SK-N-SH (cell line): ENCODE measurements at regions not wholly inside any gene's neighbourhood (a gene's known extent, or its start where the extent isn't known, plus 50 kb on each side); places are given as distances from the start of the nearest gene placed in this dataset.

ENCODE experiments used
- EZH2phosphoT487 ChIP-seq: fragments of 200-600 bp; sonication (generic); IDR thresholded peaks from 2 replicates; pipeline ENCODE4 v1.6.1; 2017; ENCODE audit warnings: low read depth, mixed run types, mild to moderate bottlenecking, antibody characterized with exemption, moderate library complexity, borderline replicate concordance
- FOXJ3 ChIP-seq: sonication (generic); formaldehyde crosslinking; IDR thresholded peaks from 2 replicates; pipeline ENCODE4 v1.5.1; 2020; ENCODE audit warnings: mild to moderate bottlenecking, missing genetic modification reagents
- JUND ChIP-seq: IDR thresholded peaks from 2 replicates; pipeline ENCODE4 v1.4.0; 2012
- MEF2A ChIP-seq: IDR thresholded peaks from 2 replicates; pipeline ENCODE4 v1.4.0; 2012; ENCODE audit warnings: low read depth, borderline replicate concordance
- MXI1 ChIP-seq: IDR thresholded peaks from 2 replicates; pipeline ENCODE4 v1.6.1; 2012; ENCODE audit warnings: mild to moderate bottlenecking, low read depth, low read length, improper control_type of control experiment
- RFX5 ChIP-seq: IDR thresholded peaks from 2 replicates; pipeline ENCODE4 v1.6.1; 2012; ENCODE audit warnings: mild to moderate bottlenecking, improper control_type of control experiment, low read length
- SIN3A ChIP-seq: IDR thresholded peaks from 2 replicates; pipeline ENCODE4 v1.6.1; 2012; ENCODE audit warnings: low read depth, mild to moderate bottlenecking, low read length, moderate library complexity, borderline replicate concordance
- TAF1 ChIP-seq: IDR thresholded peaks from 2 replicates; pipeline ENCODE4 v1.6.1; 2012; ENCODE audit warnings: low read depth, mild to moderate bottlenecking, low read length, moderate library complexity, borderline replicate concordance
- TEAD4 ChIP-seq: IDR thresholded peaks from 2 replicates; pipeline ENCODE4 v1.4.0; 2012; ENCODE audit warnings: mild to moderate bottlenecking, borderline replicate concordance; ENCODE audit not compliant: insufficient read depth
- YY1 ChIP-seq: IDR thresholded peaks from 2 replicates; pipeline ENCODE4 v1.4.0; 2012; ENCODE audit warnings: low read depth, mild to moderate bottlenecking
- TF ChIP-seq, protein P1 (sequence below): IDR thresholded peaks from 2 replicates; pipeline ENCODE4 v1.4.0; 2012; ENCODE audit warnings: low read depth, borderline replicate concordance
- TF ChIP-seq, protein P2 (sequence below): IDR thresholded peaks from 2 replicates; pipeline ENCODE4 v1.4.0; 2012; ENCODE audit warnings: low read depth, borderline replicate concordance
- TF ChIP-seq, protein P3 (sequence below): IDR thresholded peaks from 2 replicates; pipeline ENCODE4 v1.4.0; 2012; ENCODE audit warnings: low read depth
- TF ChIP-seq, protein P4 (sequence below): fragments of 200-600 bp; sonication (generic); IDR thresholded peaks from 2 replicates; pipeline ENCODE4 v1.6.1; 2017; ENCODE audit warnings: antibody characterized with exemption, mild to moderate bottlenecking, moderate library complexity
- TF ChIP-seq, protein P5 (sequence below): IDR thresholded peaks from 2 replicates; pipeline ENCODE4; 2012
- TF ChIP-seq, protein P6 (sequence below): fragments of 150-350 bp; IDR thresholded peaks from 2 replicates; pipeline ENCODE4 v1.6.1; 2017; ENCODE audit warnings: antibody characterized with exemption, low read length, low read depth, borderline replicate concordance
- TF ChIP-seq, protein P7 (sequence below): fragments of 150-350 bp; IDR thresholded peaks from 2 replicates; pipeline ENCODE4 v1.6.1; 2016; ENCODE audit warnings: mild to moderate bottlenecking, low read depth, low read length

DNA sequence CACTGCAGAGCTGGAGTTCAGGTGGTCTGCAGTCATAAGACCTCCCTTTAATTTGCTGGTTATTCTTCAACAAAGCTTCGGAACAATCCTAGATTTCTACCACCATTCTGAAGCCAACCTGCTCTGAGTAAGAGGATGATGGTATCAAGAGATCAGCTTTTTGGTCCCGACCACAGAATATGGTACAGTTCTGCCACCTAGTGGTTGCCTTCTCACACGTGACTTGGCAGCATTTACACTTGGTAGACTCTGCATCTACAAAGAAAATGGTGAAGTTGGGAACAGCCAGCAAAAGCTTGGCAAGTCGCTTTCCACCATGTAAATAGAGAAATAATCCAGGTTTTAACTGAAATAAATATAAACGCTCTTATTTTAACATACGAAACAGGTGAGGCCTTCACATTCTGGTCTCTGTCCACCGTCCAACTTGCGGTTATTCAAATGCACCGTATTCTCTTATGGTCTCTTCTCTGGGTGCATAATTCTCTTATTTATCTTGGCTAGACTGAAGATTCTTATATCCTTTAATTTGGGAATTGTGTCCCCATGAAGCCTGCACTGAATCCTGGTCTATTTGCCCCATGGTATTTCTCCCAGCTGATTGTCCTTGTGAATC lies 173.9 kb upstream of the GRM3 start (continued):
- TF ChIP-seq, protein P1, sequence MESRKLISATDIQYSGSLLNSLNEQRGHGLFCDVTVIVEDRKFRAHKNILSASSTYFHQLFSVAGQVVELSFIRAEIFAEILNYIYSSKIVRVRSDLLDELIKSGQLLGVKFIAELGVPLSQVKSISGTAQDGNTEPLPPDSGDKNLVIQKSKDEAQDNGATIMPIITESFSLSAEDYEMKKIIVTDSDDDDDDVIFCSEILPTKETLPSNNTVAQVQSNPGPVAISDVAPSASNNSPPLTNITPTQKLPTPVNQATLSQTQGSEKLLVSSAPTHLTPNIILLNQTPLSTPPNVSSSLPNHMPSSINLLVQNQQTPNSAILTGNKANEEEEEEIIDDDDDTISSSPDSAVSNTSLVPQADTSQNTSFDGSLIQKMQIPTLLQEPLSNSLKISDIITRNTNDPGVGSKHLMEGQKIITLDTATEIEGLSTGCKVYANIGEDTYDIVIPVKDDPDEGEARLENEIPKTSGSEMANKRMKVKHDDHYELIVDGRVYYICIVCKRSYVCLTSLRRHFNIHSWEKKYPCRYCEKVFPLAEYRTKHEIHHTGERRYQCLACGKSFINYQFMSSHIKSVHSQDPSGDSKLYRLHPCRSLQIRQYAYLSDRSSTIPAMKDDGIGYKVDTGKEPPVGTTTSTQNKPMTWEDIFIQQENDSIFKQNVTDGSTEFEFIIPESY = no peak
- TF ChIP-seq TAF1 = no peak
- no peak for TF ChIP-seq TEAD4
- TF ChIP-seq, protein P2, sequence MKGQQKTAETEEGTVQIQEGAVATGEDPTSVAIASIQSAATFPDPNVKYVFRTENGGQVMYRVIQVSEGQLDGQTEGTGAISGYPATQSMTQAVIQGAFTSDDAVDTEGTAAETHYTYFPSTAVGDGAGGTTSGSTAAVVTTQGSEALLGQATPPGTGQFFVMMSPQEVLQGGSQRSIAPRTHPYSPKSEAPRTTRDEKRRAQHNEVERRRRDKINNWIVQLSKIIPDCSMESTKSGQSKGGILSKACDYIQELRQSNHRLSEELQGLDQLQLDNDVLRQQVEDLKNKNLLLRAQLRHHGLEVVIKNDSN = peak; percentile 79; the same call in 1 of the 2 replicates
- TF ChIP-seq YY1 = no peak
- TF ChIP-seq MEF2A = no peak
- no peak for TF ChIP-seq FOXJ3
- TF ChIP-seq RFX5 = no peak
- TF ChIP-seq, protein P3, sequence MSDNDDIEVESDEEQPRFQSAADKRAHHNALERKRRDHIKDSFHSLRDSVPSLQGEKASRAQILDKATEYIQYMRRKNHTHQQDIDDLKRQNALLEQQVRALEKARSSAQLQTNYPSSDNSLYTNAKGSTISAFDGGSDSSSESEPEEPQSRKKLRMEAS = peak; percentile 34; the same call in 1 of the 2 replicates
- TF ChIP-seq, protein P4, sequence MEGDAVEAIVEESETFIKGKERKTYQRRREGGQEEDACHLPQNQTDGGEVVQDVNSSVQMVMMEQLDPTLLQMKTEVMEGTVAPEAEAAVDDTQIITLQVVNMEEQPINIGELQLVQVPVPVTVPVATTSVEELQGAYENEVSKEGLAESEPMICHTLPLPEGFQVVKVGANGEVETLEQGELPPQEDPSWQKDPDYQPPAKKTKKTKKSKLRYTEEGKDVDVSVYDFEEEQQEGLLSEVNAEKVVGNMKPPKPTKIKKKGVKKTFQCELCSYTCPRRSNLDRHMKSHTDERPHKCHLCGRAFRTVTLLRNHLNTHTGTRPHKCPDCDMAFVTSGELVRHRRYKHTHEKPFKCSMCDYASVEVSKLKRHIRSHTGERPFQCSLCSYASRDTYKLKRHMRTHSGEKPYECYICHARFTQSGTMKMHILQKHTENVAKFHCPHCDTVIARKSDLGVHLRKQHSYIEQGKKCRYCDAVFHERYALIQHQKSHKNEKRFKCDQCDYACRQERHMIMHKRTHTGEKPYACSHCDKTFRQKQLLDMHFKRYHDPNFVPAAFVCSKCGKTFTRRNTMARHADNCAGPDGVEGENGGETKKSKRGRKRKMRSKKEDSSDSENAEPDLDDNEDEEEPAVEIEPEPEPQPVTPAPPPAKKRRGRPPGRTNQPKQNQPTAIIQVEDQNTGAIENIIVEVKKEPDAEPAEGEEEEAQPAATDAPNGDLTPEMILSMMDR = peak; percentile 97
- TF ChIP-seq, protein P5, sequence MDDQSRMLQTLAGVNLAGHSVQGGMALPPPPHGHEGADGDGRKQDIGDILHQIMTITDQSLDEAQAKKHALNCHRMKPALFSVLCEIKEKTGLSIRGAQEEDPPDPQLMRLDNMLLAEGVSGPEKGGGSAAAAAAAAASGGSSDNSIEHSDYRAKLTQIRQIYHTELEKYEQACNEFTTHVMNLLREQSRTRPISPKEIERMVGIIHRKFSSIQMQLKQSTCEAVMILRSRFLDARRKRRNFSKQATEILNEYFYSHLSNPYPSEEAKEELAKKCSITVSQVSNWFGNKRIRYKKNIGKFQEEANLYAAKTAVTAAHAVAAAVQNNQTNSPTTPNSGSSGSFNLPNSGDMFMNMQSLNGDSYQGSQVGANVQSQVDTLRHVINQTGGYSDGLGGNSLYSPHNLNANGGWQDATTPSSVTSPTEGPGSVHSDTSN = no peak
- TF ChIP-seq EZH2phosphoT487 = no peak
- peak; percentile 35; the same call in 1 of the 2 replicates for TF ChIP-seq MXI1
- TF ChIP-seq, protein P6, sequence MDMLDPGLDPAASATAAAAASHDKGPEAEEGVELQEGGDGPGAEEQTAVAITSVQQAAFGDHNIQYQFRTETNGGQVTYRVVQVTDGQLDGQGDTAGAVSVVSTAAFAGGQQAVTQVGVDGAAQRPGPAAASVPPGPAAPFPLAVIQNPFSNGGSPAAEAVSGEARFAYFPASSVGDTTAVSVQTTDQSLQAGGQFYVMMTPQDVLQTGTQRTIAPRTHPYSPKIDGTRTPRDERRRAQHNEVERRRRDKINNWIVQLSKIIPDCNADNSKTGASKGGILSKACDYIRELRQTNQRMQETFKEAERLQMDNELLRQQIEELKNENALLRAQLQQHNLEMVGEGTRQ = no peak
- TF ChIP-seq JUND = no peak
- no peak for TF ChIP-seq SIN3A
- TF ChIP-seq, protein P7, sequence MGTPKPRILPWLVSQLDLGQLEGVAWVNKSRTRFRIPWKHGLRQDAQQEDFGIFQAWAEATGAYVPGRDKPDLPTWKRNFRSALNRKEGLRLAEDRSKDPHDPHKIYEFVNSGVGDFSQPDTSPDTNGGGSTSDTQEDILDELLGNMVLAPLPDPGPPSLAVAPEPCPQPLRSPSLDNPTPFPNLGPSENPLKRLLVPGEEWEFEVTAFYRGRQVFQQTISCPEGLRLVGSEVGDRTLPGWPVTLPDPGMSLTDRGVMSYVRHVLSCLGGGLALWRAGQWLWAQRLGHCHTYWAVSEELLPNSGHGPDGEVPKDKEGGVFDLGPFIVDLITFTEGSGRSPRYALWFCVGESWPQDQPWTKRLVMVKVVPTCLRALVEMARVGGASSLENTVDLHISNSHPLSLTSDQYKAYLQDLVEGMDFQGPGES = no peak
